Osteocyte (in vitro differentiated cells): ENCODE measurements at regions not wholly inside any gene's neighbourhood (a gene's known extent, or its start where the extent isn't known, plus 50 kb on each side); places are given as distances from the start of the nearest gene placed in this dataset.
"Not testable (repeated sequence)": the region's sequence is repeated elsewhere in the genome, so short reads cannot be mapped to it uniquely, and the experiment has no call there.

Experiments used
- DNase-seq: peaks from one replicate; pipeline ENCODE4 v3.0.0; 2021; ENCODE audit warnings: mixed read lengths; ENCODE audit not compliant: unreplicated experiment; ENCODE audit errors: extremely low spot score
- H3K27ac Mint-ChIP-seq: one replicate; pipeline ENCODE4 v1.8.0; 2021; ENCODE audit warnings: mild to moderate bottlenecking, mixed read lengths; ENCODE audit not compliant: unreplicated experiment
- H3K27me3 Mint-ChIP-seq: one replicate; pipeline ENCODE4 v1.8.0; 2021; ENCODE audit warnings: mixed read lengths; ENCODE audit not compliant: unreplicated experiment
- H3K36me3 Mint-ChIP-seq: one replicate; pipeline ENCODE4 v1.8.0; 2021; ENCODE audit warnings: mixed read lengths; ENCODE audit not compliant: unreplicated experiment
- H3K4me1 Mint-ChIP-seq: one replicate; pipeline ENCODE4 v1.8.0; 2021; ENCODE audit warnings: mixed read lengths; ENCODE audit not compliant: unreplicated experiment
- H3K4me3 Mint-ChIP-seq: one replicate; pipeline ENCODE4 v1.8.0; 2021; ENCODE audit warnings: mild to moderate bottlenecking, moderate library complexity, mixed read lengths; ENCODE audit not compliant: unreplicated experiment
- H3K9me3 Mint-ChIP-seq: one replicate; pipeline ENCODE4 v1.8.0; 2021; ENCODE audit warnings: mixed read lengths; ENCODE audit not compliant: unreplicated experiment
- TF ChIP-seq, protein P1 (sequence below): fragments of 200-600 bp; sonication (generic); IDR thresholded peaks from 2 replicates; pipeline ENCODE4 v1.5.0; 2021; ENCODE audit warnings: antibody characterized with exemption, mild to moderate bottlenecking, moderate library complexity

DNA sequence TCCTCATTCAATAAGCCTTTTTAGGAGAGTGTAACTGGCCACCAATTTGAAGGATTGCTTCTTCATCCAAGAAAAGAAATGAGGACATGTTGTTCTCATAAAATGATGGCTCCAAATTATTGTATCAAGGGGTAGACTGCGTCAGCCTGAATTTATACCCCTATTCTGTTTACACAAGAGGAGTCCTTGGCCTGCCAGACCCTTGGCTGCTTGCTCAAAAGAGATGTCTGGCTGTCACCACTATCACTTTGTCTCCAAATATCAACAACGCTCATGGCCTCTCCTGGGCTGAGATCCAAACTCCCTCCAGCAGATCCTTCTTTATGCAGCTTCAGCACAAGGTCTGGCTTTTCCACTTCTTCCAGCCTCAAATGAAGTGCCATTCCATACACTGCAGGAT lies 127.9 kb downstream of the OR13H1 start:
- Mint-ChIP-seq H3K27ac (no peak overlapping the region), H3K36me3 (no peaks in the 10 kb centered on the region), H3K27me3 (no peaks in the 10 kb centered on the region), H3K4me3 (no peak overlapping the region), H3K9me3 (no peaks in the 10 kb centered on the region), H3K4me1 (no peaks in the 10 kb centered on the region)
- TF ChIP-seq, protein P1, sequence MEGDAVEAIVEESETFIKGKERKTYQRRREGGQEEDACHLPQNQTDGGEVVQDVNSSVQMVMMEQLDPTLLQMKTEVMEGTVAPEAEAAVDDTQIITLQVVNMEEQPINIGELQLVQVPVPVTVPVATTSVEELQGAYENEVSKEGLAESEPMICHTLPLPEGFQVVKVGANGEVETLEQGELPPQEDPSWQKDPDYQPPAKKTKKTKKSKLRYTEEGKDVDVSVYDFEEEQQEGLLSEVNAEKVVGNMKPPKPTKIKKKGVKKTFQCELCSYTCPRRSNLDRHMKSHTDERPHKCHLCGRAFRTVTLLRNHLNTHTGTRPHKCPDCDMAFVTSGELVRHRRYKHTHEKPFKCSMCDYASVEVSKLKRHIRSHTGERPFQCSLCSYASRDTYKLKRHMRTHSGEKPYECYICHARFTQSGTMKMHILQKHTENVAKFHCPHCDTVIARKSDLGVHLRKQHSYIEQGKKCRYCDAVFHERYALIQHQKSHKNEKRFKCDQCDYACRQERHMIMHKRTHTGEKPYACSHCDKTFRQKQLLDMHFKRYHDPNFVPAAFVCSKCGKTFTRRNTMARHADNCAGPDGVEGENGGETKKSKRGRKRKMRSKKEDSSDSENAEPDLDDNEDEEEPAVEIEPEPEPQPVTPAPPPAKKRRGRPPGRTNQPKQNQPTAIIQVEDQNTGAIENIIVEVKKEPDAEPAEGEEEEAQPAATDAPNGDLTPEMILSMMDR, result no peak
- no peak for DNase-seq

DNA sequence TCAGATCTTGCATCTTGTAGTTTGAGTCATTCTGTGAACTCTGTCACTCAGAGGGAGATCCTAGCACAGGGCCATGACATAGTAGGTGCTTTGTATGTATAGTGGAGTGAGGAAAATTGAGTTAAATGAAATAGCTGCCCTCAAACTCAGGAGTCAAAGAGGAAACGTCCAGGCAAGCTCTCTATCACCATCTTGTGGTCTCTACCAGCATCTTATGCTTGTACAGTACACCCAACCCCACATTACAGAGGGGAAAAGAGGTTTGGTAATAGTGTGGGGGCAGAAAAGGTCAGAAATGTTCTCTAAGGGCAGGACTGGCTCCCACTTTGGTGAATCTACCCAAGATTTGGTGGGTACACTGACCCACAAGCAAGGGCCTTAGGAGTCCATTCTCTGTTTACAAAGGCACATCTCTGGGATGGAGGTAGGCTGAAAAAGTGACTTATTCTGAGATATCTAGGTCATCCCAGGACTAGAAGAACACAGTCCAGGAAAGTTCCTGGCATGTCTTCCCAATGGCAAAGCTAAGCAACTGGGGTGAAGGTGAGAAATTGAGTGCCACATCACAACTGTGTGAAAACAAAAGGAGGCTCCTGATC lies 131.8 kb downstream of the OR13H1 start:
- TF ChIP-seq, protein P1, result peak; percentile 57
- Mint-ChIP-seq H3K4me1 (no peaks in the 10 kb centered on the region), H3K36me3 (no peaks in the 10 kb centered on the region), H3K4me3 (no peak overlapping the region), H3K27ac (no peak overlapping the region), H3K9me3 (no peaks in the 10 kb centered on the region), H3K27me3 (no peaks in the 10 kb centered on the region)
- DNase-seq, result no peak

DNA sequence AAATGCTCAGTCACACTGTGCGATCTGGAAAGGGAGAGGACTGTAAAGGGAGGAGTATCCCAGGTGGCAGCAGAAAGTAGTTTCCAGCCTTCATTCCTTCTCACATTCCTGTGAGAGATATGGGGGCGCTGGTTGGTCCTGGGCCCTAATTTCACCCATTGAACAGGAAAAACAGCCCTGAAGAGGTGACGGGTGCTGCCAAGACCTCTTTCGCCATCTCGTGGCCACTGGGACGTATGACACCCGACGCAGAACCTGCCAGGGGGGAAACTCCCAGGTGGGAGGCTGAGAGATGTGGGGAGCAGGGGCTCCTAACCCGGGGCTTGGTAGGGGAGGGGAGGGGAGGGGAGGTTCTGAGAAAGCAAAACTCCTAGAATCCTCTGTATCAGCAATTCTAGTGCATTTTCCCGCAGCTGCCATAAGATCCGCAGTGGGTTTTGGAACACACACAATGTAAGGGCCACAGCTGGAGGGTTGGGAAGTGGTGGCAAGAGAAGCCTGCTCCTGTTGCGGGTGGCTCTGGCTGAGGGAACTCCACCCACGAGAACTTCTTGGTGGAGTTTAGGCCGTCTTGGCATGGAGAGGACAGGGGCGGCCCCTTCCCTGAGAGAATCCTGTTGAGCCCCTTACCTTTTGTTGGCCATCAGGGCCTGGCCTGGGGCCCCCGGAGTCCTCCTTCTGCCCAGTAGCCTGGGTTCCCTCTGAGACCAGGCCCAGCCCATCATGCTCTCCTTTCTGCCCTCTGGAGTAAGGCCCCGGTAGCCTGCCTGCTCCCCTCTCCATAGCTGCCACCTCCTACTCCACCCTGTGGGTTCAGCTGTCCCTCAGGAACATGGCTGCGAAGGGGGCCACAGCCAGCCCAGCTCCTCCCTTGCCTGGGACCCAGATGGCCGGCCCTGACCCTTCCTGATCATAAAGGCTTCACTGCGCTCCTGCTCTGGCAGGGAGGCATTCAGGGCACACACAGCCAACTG lies 134.1 kb downstream of the OR13H1 start:
- Mint-ChIP-seq H3K4me1 (no peaks in the 10 kb centered on the region), H3K27ac (no peak overlapping the region)
- no peak for DNase-seq

DNA sequence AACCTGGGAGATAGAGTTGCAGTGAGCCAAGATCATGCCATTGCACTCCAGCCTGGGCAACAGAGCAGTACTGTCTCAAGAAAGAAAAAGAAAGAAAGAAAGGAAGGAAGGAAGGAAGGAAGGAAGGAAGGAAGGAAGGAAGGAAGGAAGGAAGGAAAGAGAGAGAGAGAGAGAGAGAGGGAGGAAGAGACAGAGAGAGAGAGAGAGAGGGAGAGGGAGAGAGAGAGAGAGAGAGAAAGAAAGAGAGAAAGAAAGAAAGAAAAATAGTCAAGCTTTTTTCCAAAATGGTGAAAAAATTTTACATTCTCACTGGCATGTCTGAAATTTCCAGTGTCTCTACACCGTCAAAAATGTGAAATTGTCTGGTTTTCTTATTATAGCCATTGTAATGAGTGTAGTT lies 138.9 kb downstream of the OR13H1 start:
- not testable (repeated sequence) for H3K27me3 Mint-ChIP-seq, H3K4me3 Mint-ChIP-seq, H3K27ac Mint-ChIP-seq, H3K36me3 Mint-ChIP-seq, H3K9me3 Mint-ChIP-seq, H3K4me1 Mint-ChIP-seq, DNase-seq

More for the DNA sequence above, 134.1 kb downstream of the OR13H1 start:
- Mint-ChIP-seq H3K27me3 (no peaks in the 10 kb centered on the region), H3K9me3 (no peaks in the 10 kb centered on the region), H3K36me3 (no peaks in the 10 kb centered on the region), H3K4me3 (no peak overlapping the region)
- TF ChIP-seq, protein P1, result peak; percentile 71

DNA sequence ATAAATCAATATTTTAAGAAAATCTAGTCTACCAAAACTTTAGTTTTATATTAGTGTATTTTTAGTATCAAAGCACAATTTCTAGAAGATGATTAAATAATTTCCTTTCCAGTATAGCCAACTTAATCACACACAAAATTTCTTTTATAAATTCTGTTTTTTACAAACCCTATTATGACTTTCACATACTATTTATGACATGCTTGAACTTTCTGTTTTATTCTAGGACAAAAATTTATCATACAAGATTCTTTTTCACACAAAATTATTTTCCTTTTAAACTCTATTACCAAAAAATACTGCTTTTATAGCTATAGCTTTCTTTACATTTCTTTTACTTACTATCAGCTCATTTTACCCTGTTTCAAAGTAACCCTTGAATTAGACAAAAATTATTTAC lies 149.5 kb downstream of the OR13H1 start:
- no peaks in the 10 kb centered on the region for H3K4me1 Mint-ChIP-seq
- peaks cover 11% of the 10 kb centered on the region for H3K9me3 Mint-ChIP-seq

DNA sequence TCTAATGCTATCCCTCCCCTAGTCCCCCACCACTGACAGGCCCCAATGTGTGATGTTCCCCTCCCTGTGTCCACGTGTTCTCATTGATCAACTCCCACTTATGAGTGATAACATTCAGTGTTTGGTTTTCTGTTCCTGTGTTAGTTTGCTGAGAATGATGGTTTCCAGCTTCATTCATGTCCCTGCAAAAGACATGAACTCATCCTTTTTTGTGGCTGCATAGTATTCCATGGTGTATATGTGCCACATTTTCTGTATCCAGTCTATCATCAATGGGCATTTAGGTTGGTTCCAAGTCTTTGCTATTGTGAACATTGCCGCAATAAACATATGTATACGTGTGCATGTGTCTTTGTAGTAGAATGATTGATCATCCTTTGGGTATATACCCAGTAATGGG lies 153.1 kb downstream of the OR13H1 start:
- H3K36me3 Mint-ChIP-seq, H3K4me1 Mint-ChIP-seq, H3K4me3 Mint-ChIP-seq, H3K27me3 Mint-ChIP-seq, DNase-seq, H3K27ac Mint-ChIP-seq, H3K9me3 Mint-ChIP-seq: not testable (repeated sequence)

More for the DNA sequence above, 149.5 kb downstream of the OR13H1 start:
- no peak overlapping the region for H3K27ac Mint-ChIP-seq
- no peak overlapping the region for H3K4me3 Mint-ChIP-seq
- no peaks in the 10 kb centered on the region for H3K36me3 Mint-ChIP-seq
- TF ChIP-seq, protein P1, result no peak
- no peak for DNase-seq
- H3K27me3 Mint-ChIP-seq, result no peaks in the 10 kb centered on the region
